Neutrophil (primary cell): ENCODE measurements at regions not wholly inside any gene's neighbourhood (a gene's known extent, or its start where the extent isn't known, plus 50 kb on each side); places are given as distances from the start of the nearest gene placed in this dataset.

Experiments
- H3K27ac ChIP-seq: fragments of 200-600 bp; sonication (generic); 2 replicates; pipeline ENCODE4 v1.5.1; 2016; ENCODE audit warnings: mild to moderate bottlenecking, moderate library complexity
- H3K27me3 ChIP-seq: fragments of 200-600 bp; sonication (generic); 2 replicates; pipeline ENCODE4 v1.6.0; 2016; ENCODE audit warnings: mild to moderate bottlenecking
- H3K36me3 ChIP-seq: fragments of 200-600 bp; sonication (generic); 2 replicates; pipeline ENCODE4 v1.5.1; 2017
- H3K4me1 ChIP-seq, 2 experiments: fragments of 200-600 bp in 1 of 2; sonication (generic) in 1 of 2; 1 replicate in 1 of 2; 2 replicates in 1 of 2; pipeline versions ENCODE4 v1.5.1 to v1.6.1; 2013 to 2016; ENCODE audit warnings: low read depth in 1 of 2, low read length in 1 of 2, mild to moderate bottlenecking in 1 of 2, moderate library complexity in 1 of 2; ENCODE audit not compliant: control insufficient read depth in 1 of 2, insufficient read depth in 1 of 2
- H3K4me3 ChIP-seq, 2 experiments: fragments of 200-600 bp in 1 of 2; sonication (generic) in 1 of 2; 1 replicate in 1 of 2; 2 replicates in 1 of 2; pipeline ENCODE4 v1.5.1; 2013 to 2016; ENCODE audit warnings: low read depth in 1 of 2, low read length in 1 of 2, mild to moderate bottlenecking in 1 of 2, moderate library complexity in 1 of 2
- H3K9me3 ChIP-seq: fragments of 200-600 bp; sonication (generic); 2 replicates; pipeline ENCODE4 v1.5.1; 2016
- TF ChIP-seq, protein P1 (sequence below): fragments of 200-600 bp; sonication (generic); IDR thresholded peaks from 2 replicates; pipeline ENCODE4 v1.5.1; 2016; ENCODE audit warnings: antibody characterized with exemption

DNA sequence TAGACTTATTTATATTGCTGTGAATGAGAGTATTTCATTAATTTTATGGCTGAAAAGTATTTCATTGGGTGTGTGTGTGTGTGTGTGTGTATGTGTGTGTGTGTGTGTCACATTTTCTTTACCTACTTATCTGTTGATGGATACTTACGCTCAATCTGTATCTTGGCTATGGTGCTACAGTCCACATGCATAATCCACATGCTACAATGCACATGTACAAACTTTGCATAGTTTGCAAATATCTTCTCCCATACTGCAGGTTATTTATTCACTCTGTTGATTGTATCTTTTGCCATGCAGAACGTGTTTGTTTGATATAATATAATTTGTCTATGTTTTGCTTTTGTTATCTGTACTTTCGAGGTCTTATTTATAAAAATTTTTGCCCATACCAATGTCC lies 167.8 kb downstream of the RAB28 start:
- H3K27me3 ChIP-seq, result no peaks in the 10 kb centered on the region
- no peaks in the 10 kb centered on the region for H3K4me1 ChIP-seq
- H3K27ac ChIP-seq, result no peak overlapping the region
- H3K4me3 ChIP-seq, result no peak overlapping the region
- no peaks in the 10 kb centered on the region for H3K36me3 ChIP-seq
- TF ChIP-seq, protein P1, sequence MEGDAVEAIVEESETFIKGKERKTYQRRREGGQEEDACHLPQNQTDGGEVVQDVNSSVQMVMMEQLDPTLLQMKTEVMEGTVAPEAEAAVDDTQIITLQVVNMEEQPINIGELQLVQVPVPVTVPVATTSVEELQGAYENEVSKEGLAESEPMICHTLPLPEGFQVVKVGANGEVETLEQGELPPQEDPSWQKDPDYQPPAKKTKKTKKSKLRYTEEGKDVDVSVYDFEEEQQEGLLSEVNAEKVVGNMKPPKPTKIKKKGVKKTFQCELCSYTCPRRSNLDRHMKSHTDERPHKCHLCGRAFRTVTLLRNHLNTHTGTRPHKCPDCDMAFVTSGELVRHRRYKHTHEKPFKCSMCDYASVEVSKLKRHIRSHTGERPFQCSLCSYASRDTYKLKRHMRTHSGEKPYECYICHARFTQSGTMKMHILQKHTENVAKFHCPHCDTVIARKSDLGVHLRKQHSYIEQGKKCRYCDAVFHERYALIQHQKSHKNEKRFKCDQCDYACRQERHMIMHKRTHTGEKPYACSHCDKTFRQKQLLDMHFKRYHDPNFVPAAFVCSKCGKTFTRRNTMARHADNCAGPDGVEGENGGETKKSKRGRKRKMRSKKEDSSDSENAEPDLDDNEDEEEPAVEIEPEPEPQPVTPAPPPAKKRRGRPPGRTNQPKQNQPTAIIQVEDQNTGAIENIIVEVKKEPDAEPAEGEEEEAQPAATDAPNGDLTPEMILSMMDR, result no peak
- H3K9me3 ChIP-seq, result no peaks in the 10 kb centered on the region

DNA sequence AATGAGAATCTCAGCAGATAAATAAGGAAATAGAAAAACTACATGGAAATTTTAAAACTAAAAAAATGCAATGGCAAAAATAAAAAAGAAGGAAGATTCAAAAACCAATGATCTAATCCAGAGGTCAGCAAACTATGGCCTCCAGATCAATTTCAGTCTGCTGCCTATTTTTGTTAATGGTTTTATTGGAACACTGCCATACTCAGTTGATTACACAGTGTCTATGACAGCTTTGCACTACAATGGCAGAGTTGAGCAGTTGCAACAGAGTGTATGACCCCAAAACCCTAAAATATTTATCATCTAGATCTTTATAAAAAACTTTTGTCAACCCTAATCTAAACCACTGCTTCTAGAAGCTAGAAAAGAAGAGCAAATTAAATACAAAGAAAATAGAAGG lies 170.3 kb downstream of the RAB28 start:
- Histone ChIP-seq H3K27ac (no peak overlapping the region), H3K4me1 (no peaks in the 10 kb centered on the region), H3K27me3 (no peaks in the 10 kb centered on the region), H3K4me3 (no peak overlapping the region), H3K9me3 (no peaks in the 10 kb centered on the region), H3K36me3 (no peaks in the 10 kb centered on the region)
- TF ChIP-seq, protein P1, result no peak

DNA sequence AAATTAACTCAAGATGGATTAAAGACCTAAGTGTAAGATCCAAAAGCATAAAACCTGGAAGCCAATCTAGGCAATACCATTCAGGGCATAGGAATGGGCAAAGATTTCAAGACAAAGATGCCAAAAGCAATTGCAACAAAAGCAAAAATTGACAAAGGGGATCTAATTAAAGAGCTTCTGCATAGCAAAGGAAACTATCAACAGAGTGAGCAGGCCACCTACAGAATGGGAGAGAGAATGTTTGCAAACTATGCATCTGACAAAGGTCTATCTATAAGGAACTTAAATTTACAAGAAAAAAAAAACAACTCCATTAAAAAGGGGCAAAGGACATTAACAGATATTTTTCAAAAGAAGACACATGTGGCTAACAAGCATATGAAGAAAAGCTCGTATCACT lies 171.9 kb downstream of the RAB28 start:
- H3K27ac ChIP-seq, result no peak overlapping the region
- H3K4me1 ChIP-seq, result no peaks in the 10 kb centered on the region
- no peaks in the 10 kb centered on the region for H3K9me3 ChIP-seq
- H3K36me3 ChIP-seq, result no peaks in the 10 kb centered on the region
- no peaks in the 10 kb centered on the region for H3K27me3 ChIP-seq
- no peak overlapping the region for H3K4me3 ChIP-seq
- TF ChIP-seq, protein P1, result no peak

DNA sequence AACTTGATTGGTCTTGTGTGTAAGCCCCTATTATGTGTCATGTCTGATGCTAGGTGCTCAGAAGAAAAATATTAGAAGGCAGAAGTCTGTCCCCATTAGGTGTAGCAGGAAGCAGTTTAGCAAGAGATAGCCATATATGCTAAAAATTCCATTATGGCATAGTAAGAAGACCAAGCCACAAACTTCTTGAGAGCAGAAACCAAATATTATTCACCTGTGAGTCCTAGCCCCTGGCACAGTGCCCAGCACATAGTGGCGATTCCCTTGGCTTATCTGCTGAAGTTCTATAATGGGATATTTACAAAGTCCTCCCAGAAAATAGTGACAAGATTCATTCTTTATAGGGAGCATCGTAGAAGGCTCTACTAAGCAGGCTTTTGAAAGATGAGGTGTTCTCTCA lies 174.4 kb downstream of the RAB28 start:
- no peaks in the 10 kb centered on the region for H3K9me3 ChIP-seq
- no peaks in the 10 kb centered on the region for H3K4me1 ChIP-seq
- H3K27ac ChIP-seq, result no peak overlapping the region
- no peaks in the 10 kb centered on the region for H3K36me3 ChIP-seq
- TF ChIP-seq, protein P1, result no peak
- no peaks in the 10 kb centered on the region for H3K27me3 ChIP-seq
- no peak overlapping the region for H3K4me3 ChIP-seq

DNA sequence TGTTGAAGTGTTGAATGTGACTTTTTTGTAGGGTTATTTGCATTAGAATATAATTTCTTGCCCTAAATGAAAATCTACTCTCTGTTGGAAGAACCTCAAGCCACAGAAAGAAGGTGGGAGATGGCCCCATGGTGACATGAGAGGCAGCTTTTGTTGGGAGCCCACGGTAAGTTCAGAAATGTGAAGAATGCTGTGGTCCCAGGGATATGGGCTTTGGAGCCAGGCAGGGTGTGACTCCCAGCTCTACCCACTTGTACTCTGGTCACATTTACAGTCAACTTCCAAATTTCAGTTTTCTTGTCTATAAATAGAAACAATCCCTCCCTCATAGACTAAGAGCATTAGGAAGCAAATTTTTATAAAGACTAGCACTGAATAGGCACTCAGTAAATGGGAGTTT lies 177.8 kb downstream of the RAB28 start:
- Histone ChIP-seq H3K27me3 (no peaks in the 10 kb centered on the region), H3K27ac (no peak overlapping the region), H3K36me3 (no peaks in the 10 kb centered on the region), H3K4me3 (no peak overlapping the region), H3K9me3 (no peaks in the 10 kb centered on the region), H3K4me1 (no peaks in the 10 kb centered on the region)
- TF ChIP-seq, protein P1, result no peak

DNA sequence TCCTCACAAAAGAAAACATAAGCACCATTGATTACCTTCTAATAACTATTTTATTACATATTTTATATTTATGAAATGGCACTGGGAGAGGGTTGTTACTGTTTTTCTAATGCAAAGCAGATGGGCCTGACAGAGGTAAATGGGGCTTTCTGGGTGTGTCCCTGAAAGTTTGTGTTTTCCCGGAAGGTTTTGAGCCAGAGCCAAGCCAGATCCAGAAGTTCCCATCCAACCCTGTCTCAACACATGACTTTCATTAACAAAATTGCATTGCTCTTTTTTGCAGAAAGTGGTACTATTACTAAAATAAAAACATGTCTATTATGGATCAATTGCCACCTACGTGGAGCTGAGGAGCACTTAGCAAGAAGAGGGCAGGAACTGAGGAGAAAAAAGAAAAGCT lies 181.3 kb downstream of the RAB28 start:
- Histone ChIP-seq H3K9me3 (no peaks in the 10 kb centered on the region), H3K4me1 (no peaks in the 10 kb centered on the region), H3K27me3 (no peaks in the 10 kb centered on the region), H3K36me3 (no peaks in the 10 kb centered on the region), H3K27ac (no peak overlapping the region), H3K4me3 (no peak overlapping the region)
- TF ChIP-seq, protein P1, result no peak
